MM.1S (cell line): ENCODE measurements at regions not wholly inside any gene's neighbourhood (a gene's known extent, or its start where the extent isn't known, plus 50 kb on each side); places are given as distances from the start of the nearest gene placed in this dataset.
"Not testable (repeated sequence)": the region's sequence is repeated elsewhere in the genome, so short reads cannot be mapped to it uniquely, and the experiment has no call there.

Experiments
- DNase-seq: peaks from one replicate; pipeline ENCODE4 v3.0.0-alpha.2; 2015
- H2AFZ ChIP-seq: fragments of 300-600 bp; sonication (generic); 2 replicates; pipeline ENCODE4 v1.6.0; 2016; ENCODE audit warnings: antibody characterized with exemption, low read length
- H3F3A ChIP-seq: fragments of 300-600 bp; sonication (generic); 2 replicates; pipeline ENCODE4 v1.6.1; 2016; ENCODE audit warnings: mild to moderate bottlenecking, antibody characterized with exemption, low read length, moderate library complexity, mixed read lengths; ENCODE audit not compliant: insufficient read depth
- H3K27ac ChIP-seq: fragments of 300-600 bp; sonication (generic); 2 replicates; pipeline ENCODE4 v1.5.1; 2016; ENCODE audit warnings: mild to moderate bottlenecking, low read length
- H3K27me3 ChIP-seq: fragments of 300-600 bp; sonication (generic); replicated peaks from 2 replicates; pipeline ENCODE4 v1.6.0; 2016; ENCODE audit warnings: low read length; ENCODE audit not compliant: insufficient read depth
- H3K36me3 ChIP-seq: fragments of 300-600 bp; sonication (generic); replicated peaks from 2 replicates; pipeline ENCODE4 v1.6.1; 2016; ENCODE audit warnings: mild to moderate bottlenecking, low read length, mixed read lengths; ENCODE audit not compliant: insufficient read depth
- H3K4me1 ChIP-seq: fragments of 300-600 bp; sonication (generic); 2 replicates; pipeline ENCODE4 v1.6.1; 2016; ENCODE audit warnings: low read length, mixed read lengths
- H3K4me2 ChIP-seq: fragments of 300-600 bp; sonication (generic); 2 replicates; pipeline ENCODE4 v1.6.0; 2016; ENCODE audit warnings: low read depth, low read length
- H3K4me3 ChIP-seq: fragments of 300-600 bp; sonication (generic); 2 replicates; pipeline ENCODE4 v1.5.1; 2016; ENCODE audit warnings: low read length, mixed read lengths
- H3K79me2 ChIP-seq: fragments of 300-600 bp; sonication (generic); 2 replicates; pipeline ENCODE4 v1.6.1; 2016; ENCODE audit warnings: mixed run types, low read length, mixed read lengths
- H3K9ac ChIP-seq: fragments of 300-600 bp; sonication (generic); 2 replicates; pipeline ENCODE4 v1.6.1; 2016; ENCODE audit warnings: low read length, mixed read lengths
- H3K9me2 ChIP-seq: fragments of 300-600 bp; sonication (generic); replicated peaks from 2 replicates; pipeline ENCODE4 v1.6.1; 2016; ENCODE audit warnings: mild to moderate bottlenecking, low read length, mixed read lengths; ENCODE audit not compliant: insufficient read depth
- H3K9me3 ChIP-seq: fragments of 300-600 bp; sonication (generic); replicated peaks from 2 replicates; pipeline ENCODE4 v1.6.1; 2016; ENCODE audit warnings: mild to moderate bottlenecking, low read length, mixed read lengths; ENCODE audit not compliant: insufficient read depth
- H4K20me1 ChIP-seq: fragments of 300-600 bp; sonication (generic); 2 replicates; pipeline ENCODE4 v1.6.1; 2016; ENCODE audit warnings: mild to moderate bottlenecking, low read length, moderate library complexity, mixed read lengths; ENCODE audit not compliant: insufficient read depth
- CTCF ChIP-seq: fragments of 300-600 bp; sonication (generic); IDR thresholded peaks from 2 replicates; pipeline ENCODE4 v1.5.1; 2016; ENCODE audit warnings: antibody characterized with exemption, low read length, mixed read lengths
- EZH2 ChIP-seq: fragments of 300-600 bp; sonication (generic); optimal IDR thresholded peaks from 2 replicates; pipeline ENCODE3; 2017; ENCODE audit warnings: low read depth, mild to moderate bottlenecking, antibody characterized with exemption, low read length, mixed read lengths
- EZH2phosphoT487 ChIP-seq: fragments of 300-600 bp; sonication (generic); IDR thresholded peaks from 2 replicates; pipeline ENCODE4 v1.6.1; 2018; ENCODE audit warnings: antibody characterized with exemption, low read length

- peak overlapping the region; percentile 36; the same call in 1 of the 2 replicates for H3K9ac ChIP-seq
- peak overlapping the region; percentile 68 for H2AFZ ChIP-seq
- peak overlapping the region; percentile 49 for H3K4me3 ChIP-seq
- H3K79me2 ChIP-seq, result no peaks in the 10 kb centered on the region
- H3K27me3 ChIP-seq, result no peaks in the 10 kb centered on the region
- H3K27ac ChIP-seq, result no peak overlapping the region; the same call in 1 of the 2 replicates
- TF ChIP-seq EZH2 (no peak), CTCF (no peak), EZH2phosphoT487 (no peak)
- no peaks in the 10 kb centered on the region for H3F3A ChIP-seq
- no peaks in the 10 kb centered on the region for H4K20me1 ChIP-seq
- H3K9me2 ChIP-seq, result no peaks in the 10 kb centered on the region
- H3K4me2 ChIP-seq, result peak overlapping the region; percentile 64; the same call in 1 of the 2 replicates
- no peaks in the 10 kb centered on the region for H3K9me3 ChIP-seq
- no peaks in the 10 kb centered on the region for H3K36me3 ChIP-seq
- peak; percentile 53 for DNase-seq
- peaks cover 5% of the 10 kb centered on the region; the same call in 1 of the 2 replicates for H3K4me1 ChIP-seq
These were observed 943.8 kb downstream of the SLC16A7 start for GRCh38 chr12:60539592-60539991.

- Histone ChIP-seq H3K9me3 (no peaks in the 10 kb centered on the region), H3K27me3 (no peaks in the 10 kb centered on the region), H3K9ac (no peak overlapping the region), H3K79me2 (no peaks in the 10 kb centered on the region), H3K4me1 (no peaks in the 10 kb centered on the region), H3F3A (no peaks in the 10 kb centered on the region), H3K4me3 (no peak overlapping the region), H3K9me2 (no peaks in the 10 kb centered on the region), H3K27ac (no peak overlapping the region), H4K20me1 (no peaks in the 10 kb centered on the region), H3K4me2 (no peak overlapping the region), H2AFZ (no peak overlapping the region), H3K36me3 (no peaks in the 10 kb centered on the region)
- TF ChIP-seq EZH2, result no peak
- TF ChIP-seq CTCF, result no peak
- TF ChIP-seq EZH2phosphoT487, result no peak
- DNase-seq, result no peak
These were observed 973.1 kb downstream of the SLC16A7 start for GRCh38 chr12:60568914-60569313.

- no peaks in the 10 kb centered on the region for H3K9me3 ChIP-seq
- H4K20me1 ChIP-seq, result no peaks in the 10 kb centered on the region
- H3K4me1 ChIP-seq, result no peaks in the 10 kb centered on the region
- no peak for DNase-seq
- H3F3A ChIP-seq, result no peaks in the 10 kb centered on the region
- H3K36me3 ChIP-seq, result no peaks in the 10 kb centered on the region
- no peaks in the 10 kb centered on the region for H3K27me3 ChIP-seq
- no peak overlapping the region for H3K4me3 ChIP-seq
- TF ChIP-seq CTCF (no peak), EZH2 (no peak), EZH2phosphoT487 (no peak)
- H3K9me2 ChIP-seq, result no peaks in the 10 kb centered on the region
- no peaks in the 10 kb centered on the region for H3K79me2 ChIP-seq
- no peak overlapping the region for H3K4me2 ChIP-seq
- no peak overlapping the region for H3K27ac ChIP-seq
- H2AFZ ChIP-seq, result no peak overlapping the region
- no peak overlapping the region for H3K9ac ChIP-seq
These were observed 981.8 kb downstream of the SLC16A7 start for GRCh38 chr12:60577607-60578006.

GRCh38 chr12:60587664-60588063 is 991.8 kb downstream of the SLC16A7 start:
- not testable (repeated sequence) for H2AFZ ChIP-seq, H3K9me2 ChIP-seq, H3K9me3 ChIP-seq, H3K4me2 ChIP-seq, H3K27ac ChIP-seq, H4K20me1 ChIP-seq, H3K4me3 ChIP-seq, H3K36me3 ChIP-seq, H3F3A ChIP-seq, H3K27me3 ChIP-seq, H3K79me2 ChIP-seq, H3K9ac ChIP-seq, H3K4me1 ChIP-seq, DNase-seq
